Iris pigment epithelial cell (primary cell): ENCODE measurements at regions not wholly inside any gene's neighbourhood (a gene's known extent, or its start where the extent isn't known, plus 50 kb on each side); places are given as distances from the start of the nearest gene placed in this dataset.
"Not testable (repeated sequence)": the region's sequence is repeated elsewhere in the genome, so short reads cannot be mapped to it uniquely, and the experiment has no call there.

Experiments
- DNase-seq: peaks from one replicate; pipeline ENCODE4 v3.0.0-alpha.2; 2011; ENCODE audit warnings: low read depth

- no peak for DNase-seq
Observed at GRCh38 chr18:38792731-38793130, 1227.1 kb upstream of the CELF4 start.

GRCh38 chr18:38790786-38791185 is 1225.2 kb upstream of the CELF4 start:
- DNase-seq = no peak

GRCh38 chr18:38790303-38790702 is 1224.7 kb upstream of the CELF4 start:
- DNase-seq = no peak

- DNase-seq = no peak
Observed at GRCh38 chr18:38789141-38789540, 1223.5 kb upstream of the CELF4 start.

- DNase-seq = no peak
Observed at GRCh38 chr18:38786906-38787305, 1221.3 kb upstream of the CELF4 start.

GRCh38 chr18:38771620-38772019 is 1206.0 kb upstream of the CELF4 start:
- not testable (repeated sequence) for DNase-seq

GRCh38 chr18:38768504-38768903 is 1202.9 kb upstream of the CELF4 start:
- no peak for DNase-seq

GRCh38 chr18:38759457-38759856 is 1193.9 kb upstream of the CELF4 start:
- no peak for DNase-seq

GRCh38 chr18:38756436-38756835 is 1190.8 kb upstream of the CELF4 start:
- DNase-seq = no peak

- DNase-seq = no peak
Observed at GRCh38 chr18:38752430-38752829, 1186.8 kb upstream of the CELF4 start.

GRCh38 chr18:38751898-38752297 is 1186.3 kb upstream of the CELF4 start:
- DNase-seq = peak; percentile 4

GRCh38 chr18:38751211-38751610 is 1185.6 kb upstream of the CELF4 start:
- DNase-seq = no peak

GRCh38 chr18:38750751-38751150 is 1185.2 kb upstream of the CELF4 start:
- no peak for DNase-seq

GRCh38 chr18:38747153-38747552 is 1181.6 kb upstream of the CELF4 start:
- DNase-seq = no peak

- DNase-seq = not testable (repeated sequence)
Observed at GRCh38 chr18:38720181-38720580, 1154.6 kb upstream of the CELF4 start.

GRCh38 chr18:38718365-38718901 is 1152.8 kb upstream of the CELF4 start:
- DNase-seq = no peak

- DNase-seq = no peak
Observed at GRCh38 chr18:38709122-38709521, 1143.5 kb upstream of the CELF4 start.

- no peak for DNase-seq
Observed at GRCh38 chr18:38706373-38706772, 1140.8 kb upstream of the CELF4 start.

GRCh38 chr18:38698088-38698487 is 1132.5 kb upstream of the CELF4 start:
- no peak for DNase-seq

- DNase-seq = peak; percentile 24
Observed at GRCh38 chr18:38695559-38696280, 1130.1 kb upstream of the CELF4 start.

GRCh38 chr18:38693104-38693503 is 1127.5 kb upstream of the CELF4 start:
- DNase-seq = no peak

- no peak for DNase-seq
Observed at GRCh38 chr18:38690626-38691025, 1125.0 kb upstream of the CELF4 start.

GRCh38 chr18:38688416-38688815 is 1122.8 kb upstream of the CELF4 start:
- no peak for DNase-seq

GRCh38 chr18:38670486-38670885 is 1104.9 kb upstream of the CELF4 start:
- no peak for DNase-seq
